DMS153 treated with DMSO at 0.1 percent for 48 hours (cell line): ENCODE measurements at regions not wholly inside any gene's neighbourhood (a gene's known extent, or its start where the extent isn't known, plus 50 kb on each side); places are given as distances from the start of the nearest gene placed in this dataset.

Experiments
- DNase-seq: peaks from one replicate; lab custom pipeline; 2025; ENCODE audit not compliant: unreplicated experiment; lab: John Stamatoyannopoulos, UW

DNA sequence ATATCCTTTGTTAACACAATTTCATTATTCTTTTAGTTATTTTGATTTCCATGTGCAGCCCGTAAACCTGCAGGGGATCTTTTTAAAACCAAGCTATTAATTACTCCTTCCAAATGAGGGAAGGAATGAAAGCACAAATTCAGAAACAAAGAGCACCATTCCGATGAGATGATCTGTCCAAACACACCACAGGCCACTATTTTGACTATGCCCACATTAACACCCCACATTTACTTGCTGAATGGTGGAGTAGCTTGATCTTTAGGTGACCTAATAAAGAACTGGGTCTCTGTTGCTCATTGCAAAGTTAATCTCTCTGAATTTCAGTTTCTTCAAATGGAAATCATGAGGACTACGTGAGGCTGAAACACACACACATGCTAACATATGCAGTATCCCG, 218.0 kb downstream of the IRS1 start:
- no peak for DNase-seq

DNA sequence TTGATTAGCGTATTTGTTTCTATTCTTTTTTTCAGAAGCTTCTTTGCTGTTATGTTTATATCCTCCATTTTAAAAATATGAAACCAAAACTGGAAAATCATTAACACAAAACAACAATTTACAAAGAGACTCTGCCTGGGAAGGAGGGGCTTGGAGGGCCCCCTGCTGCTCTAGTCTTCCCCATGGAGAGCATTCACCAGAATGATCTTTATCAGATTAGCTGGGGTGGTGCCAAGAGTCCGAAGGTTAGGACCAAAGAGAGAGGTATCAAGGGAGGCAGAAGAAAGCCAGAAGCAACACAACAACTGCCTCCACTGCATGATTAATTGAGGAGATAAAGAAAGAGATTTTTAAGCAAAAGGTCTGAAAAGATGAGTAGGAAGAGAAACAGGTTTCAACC, 218.6 kb downstream of the IRS1 start:
- no peak for DNase-seq

DNA sequence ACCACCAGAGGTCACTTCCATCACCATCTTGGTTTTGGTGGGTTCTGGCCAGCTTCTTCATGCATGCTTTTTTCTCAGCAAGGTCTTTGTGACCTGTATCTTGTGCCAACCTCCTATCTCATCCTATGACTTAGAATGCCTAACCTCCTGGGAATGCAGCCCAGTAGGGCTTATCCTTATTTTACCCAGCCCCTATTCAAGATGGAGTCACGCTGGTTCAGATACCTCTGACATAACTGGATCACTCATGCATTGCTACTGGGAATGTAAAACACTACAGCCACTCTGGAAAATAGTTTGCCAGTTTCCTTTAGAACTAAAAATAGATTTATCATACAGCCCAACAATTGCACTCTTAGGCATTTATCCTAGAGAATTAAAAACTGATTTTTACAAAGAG, 219.2 kb downstream of the IRS1 start:
- DNase-seq: no peak

DNA sequence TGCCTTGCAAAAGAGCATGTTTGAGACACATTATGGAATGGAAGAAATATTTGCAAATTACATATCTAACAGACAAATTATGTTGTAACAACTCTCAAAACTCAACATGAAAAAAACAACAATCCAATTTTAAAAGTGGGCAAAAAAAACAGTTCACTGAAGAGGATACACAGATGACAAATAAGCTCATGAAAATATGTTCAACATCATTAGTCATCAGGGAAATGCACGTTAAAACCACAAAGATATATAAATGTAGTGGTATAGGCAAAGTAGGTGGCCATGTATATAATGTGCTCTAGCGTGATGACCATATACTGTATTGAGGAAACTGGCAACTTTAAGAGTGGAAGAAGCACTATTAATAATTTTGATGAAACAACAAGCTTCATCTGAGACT, 220.1 kb downstream of the IRS1 start:
- DNase-seq: no peak

DNA sequence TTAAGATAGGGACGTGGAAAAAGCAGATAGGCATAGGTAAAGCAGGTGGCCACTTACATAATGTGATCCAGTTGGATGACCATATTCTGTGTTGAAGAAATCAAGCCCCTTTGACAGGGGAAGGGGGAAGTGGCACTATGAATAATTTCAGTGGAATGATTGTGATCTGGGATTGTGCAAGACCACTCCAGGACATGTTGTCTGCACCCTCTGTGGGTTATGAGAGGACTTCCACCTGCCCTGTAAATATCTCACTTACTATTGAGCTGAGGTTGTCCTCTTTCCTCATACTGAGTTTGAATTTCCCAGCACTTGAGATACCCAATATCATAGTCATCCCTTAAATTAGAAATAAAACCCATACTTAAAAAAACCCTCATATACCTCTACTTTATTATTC, 220.7 kb downstream of the IRS1 start:
- DNase-seq: no peak

DNA sequence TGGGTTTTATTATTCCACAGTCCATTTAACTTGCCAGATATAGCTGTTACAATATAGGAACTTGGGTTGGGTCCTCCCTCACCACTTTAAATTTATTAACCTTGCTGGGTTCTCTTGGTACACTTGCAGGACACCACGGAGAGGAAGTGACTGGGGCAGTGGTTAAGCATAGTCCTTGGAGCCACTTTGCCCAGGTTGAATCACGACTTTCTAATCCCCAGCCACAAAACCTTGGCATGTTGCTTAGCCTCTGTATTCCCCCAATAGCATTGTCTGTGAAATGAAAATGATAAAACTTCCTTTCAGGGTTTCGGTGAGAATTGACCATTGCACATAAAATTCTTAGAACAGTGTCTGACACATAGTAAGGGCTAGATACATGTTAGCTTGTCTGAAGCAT, 221.2 kb downstream of the IRS1 start:
- no peak for DNase-seq

DNA sequence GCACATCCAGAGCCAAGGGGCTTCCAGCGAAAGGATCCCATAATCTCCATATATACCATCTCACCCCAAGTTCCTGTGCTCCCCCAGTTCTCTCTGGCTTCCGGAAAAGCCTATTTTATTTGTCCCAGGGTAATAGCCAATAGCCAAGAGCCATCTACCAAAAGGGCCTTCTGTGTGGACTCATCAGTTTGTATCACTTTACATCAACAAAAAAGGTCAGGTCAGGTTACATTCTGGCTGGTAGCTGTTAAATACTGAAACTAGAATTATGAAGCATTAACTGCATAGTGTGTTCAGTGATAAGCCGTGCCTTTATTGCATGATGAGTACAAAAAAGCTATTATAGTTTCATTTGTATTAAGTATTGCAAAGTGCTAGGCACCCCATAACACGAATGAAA, 223.7 kb downstream of the IRS1 start:
- DNase-seq: no peak

DNA sequence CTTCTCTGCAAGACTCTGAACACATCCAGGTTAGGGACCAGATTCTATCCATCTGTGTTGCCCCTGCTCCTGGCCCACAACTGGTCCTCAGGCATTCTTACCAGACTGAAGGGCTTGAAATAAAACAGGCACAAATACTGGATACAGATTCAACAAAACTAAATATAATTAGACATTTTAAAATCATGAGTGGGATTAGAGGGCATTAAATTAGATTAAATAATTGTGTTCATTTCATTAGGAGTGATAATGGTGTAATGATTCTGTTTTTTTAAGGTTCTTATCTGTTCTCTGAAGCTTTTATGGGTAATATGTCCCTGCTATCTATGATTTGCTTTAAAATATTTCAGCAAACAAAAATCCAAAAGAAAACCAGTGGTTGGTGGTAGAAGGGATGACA, 226.5 kb downstream of the IRS1 start:
- no peak for DNase-seq

DNA sequence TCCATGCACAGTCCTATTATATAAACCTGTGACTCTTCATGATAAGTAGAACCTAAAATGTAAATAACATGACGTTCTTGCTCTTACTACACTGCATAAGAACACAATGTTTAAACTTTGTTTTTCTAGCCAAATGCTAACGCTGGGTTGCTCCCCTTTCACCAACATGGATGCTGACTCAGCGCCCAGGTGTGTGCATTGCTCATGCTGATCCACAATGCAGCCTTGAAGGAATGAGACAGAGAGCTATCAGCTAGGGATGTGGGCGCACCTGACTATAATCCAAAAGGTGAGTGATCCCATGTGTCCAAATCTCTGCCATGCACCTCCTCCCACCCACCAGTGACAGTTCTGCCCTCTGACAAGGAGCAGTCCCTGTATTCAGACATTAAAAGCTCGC, 235.0 kb downstream of the IRS1 start:
- no peak for DNase-seq

DNA sequence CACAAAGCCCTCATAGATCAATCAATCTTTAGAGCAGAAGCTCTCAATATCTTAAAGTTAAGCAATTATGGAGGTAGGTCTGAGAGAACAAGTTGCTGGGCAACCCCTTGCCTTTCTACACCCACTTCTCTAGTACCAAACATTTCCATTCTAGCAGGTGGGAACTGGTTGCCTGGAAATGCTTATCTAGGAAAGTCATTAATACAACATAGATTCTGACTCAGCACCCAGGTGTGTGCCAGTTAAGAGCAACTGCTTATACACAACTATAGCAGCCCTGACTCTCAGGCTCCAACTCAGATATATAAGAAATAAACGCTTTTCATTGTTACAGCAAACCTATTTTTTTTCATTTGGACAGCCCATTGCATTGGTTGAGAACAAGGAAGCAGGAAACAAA, 237.7 kb downstream of the IRS1 start:
- no peak for DNase-seq

DNA sequence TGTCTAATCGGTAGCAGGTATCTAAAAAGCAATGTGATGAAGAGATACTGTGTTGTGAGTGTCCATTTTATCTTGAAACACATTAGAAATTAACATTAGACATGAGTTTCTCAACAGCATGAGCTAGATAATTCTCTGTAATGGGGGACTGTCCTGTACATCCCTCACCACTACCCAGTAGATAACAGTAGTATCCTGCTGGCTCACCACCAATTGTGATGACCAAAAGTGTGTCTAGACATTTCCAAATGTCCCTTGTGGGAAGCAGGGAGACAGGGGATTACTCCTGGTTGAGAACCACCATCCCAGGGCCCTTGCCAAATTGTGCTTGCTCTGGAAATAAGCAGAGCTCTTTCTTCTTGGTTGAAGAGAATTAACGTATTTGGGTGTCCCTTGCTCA, 239.3 kb downstream of the IRS1 start:
- DNase-seq: no peak

DNA sequence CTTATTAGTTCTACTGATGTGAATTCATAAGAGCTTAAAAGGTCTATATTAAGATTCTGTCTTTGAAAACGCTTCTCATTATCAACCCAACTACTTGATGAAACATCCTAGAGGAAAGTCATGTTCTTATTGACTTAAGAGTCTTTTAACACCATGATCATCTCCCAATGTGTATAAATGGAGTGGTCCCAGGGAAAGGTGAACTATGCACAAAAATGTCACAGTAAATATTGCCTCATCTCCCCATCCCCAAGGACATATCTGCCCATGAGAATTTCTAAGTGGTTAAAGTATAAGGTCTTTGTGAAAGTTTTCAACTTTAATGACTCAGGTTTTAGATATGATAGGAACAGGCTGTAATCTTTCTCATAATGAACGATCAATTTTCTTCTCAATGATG, 240.1 kb downstream of the IRS1 start:
- no peak for DNase-seq

DNA sequence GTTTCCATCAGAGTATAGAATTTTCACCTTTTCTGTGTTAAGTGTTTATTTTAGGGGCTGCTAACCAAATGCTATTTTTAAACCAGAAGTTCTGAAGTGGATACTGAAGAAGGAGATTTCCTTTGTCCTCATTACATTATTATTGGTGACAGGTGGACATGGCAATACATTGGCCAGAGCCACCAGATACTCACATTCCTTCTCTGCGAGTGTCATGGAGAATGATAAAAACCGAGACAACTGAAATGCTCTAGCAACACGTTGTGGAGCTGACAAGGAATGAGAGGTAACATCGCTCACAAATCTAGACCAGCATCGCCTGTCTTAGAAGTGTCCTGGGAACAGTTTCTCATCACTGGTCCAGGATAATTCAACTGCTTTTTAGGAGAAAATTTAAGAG, 241.2 kb downstream of the IRS1 start:
- DNase-seq: no peak

DNA sequence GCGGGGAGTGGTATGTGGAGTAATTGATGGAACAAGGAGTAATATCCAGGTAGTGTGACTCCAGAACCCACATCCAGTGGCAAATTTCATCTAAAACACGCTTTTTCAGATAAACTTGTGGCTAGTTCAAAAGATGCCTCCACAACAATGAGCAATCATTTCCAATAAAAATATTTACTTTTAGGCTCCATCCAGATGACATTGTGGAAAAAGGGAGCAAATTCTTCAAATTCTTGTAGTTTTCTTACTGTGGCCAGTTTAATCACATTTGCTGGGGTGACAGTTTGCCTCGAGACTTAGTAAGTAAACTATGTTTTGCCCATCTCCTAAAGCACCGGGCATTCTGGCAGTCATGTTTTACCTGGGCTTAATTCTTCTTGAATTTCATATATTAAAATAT, 243.6 kb downstream of the IRS1 start:
- no peak for DNase-seq

DNA sequence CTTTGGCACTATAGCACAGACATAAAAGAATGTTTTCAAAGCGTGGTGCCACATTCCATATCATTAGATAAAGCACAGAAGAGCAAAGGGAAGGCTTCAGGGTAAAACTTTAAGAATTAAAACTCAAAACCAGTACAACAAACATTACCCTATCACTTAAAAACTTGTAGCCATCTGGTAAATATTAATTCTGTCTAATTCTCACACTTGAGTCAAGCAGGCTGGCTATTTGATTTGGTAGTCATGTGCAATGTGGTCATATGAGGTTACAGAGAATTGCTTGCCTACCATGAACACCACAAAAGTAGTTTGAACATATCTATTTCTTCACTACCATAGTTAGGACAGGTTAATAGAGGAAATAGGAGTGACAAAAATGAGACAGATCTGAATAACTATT, 244.9 kb downstream of the IRS1 start:
- DNase-seq: no peak

DNA sequence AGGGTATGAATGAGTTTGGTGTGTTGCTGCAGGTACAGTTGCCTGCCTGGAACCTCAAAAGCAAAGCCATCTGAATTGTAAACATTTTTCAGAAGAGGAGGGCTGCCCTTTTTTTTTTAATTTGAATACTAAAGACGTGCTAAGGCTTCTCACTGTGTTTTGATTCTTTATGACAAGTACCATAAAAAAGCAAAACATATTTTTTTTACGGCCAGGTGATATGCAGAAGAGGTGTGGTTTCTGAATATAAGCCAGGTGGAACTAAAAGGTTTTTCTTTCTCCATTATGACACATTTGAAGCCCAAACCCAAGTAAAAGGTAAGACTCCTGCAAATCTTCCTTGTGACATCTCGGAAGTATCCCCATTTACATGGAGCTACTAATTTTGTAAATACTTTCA, 246.3 kb downstream of the IRS1 start:
- no peak for DNase-seq

DNA sequence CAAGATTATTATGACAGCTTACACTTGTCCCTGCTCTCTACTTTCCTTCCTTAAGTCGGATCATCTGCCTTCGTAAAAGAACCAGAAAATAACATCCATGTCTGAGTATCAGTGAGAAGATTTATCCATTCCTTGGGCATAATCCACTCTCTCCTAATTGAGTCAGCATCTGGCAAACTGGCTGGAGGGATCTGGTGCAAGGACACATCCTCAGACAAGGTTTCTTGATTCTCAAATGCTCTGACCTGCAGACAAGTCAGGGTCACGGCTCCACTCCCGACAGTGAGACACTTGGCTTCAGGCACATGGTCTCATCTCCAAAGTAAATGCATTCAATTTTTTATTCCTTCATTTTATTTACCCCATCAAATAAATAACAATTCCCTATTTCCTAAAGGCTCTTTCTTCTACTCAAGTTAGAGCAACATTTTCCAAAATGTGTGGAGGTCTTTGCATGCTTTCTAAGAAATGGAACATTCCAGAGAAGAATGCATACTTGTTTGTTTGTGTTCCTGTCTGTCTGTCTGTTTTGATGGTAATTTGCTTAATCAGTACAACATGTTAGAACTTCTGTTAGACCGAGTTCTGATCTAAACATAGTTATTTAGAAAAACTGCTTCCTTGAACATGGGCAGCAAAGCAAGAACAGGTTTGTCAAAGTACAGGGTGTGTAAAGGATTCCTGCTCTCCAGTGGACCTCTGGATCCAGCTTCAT, 246.9 kb downstream of the IRS1 start:
- DNase-seq: no peak

DNA sequence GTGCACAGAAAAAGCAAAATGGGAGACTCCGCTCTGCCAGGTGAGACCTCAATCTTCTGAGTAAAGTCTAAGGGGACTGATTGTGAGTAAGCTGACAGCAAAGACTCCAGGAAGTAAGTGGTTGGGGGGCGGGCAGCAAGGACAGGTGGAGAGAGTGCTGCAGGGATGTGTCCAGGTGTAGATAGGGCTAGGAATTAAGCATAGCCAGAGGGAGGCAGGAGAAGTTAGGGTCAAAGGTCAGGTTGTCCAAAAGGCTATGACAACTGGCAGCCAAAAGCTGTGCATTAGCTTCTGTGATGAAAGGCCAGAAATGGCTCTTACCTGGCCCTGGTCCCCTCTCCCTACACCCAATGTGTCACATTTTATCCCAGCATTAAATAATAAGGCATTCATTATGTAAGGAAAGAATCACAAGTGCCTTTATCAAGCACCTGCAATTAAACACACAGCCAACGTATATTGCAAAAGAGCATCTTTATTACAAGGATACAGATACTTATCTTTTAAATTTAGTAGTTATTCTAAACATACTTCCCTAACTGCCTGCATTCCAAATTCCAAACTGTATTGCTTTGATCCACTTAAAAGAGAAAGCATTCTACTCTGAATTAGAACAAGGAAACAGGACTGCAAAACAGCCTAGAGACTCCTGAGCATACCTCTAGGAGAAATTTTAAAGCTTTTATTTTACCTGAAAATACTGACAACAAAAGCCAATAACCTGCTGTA, 247.9 kb downstream of the IRS1 start:
- DNase-seq: no peak

DNA sequence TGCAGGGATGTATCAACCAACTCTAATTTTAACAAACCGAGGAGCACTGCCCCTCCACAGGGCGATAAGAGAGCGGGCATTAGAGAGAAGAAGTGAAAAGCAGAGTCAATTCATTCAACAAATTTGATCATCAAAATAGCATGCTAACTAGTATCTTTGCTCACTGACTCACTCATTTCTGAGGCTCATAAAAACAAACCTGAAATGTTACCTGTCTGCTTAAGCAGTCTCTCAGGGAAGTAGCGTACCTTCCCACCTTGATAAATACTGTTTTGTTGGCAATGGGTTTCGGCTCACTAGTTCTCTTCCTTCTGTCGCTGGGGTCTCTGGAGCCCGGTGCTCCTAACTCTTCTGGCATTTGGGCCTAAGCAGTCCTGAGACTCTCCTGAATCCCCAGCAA, 248.8 kb downstream of the IRS1 start:
- no peak for DNase-seq

DNA sequence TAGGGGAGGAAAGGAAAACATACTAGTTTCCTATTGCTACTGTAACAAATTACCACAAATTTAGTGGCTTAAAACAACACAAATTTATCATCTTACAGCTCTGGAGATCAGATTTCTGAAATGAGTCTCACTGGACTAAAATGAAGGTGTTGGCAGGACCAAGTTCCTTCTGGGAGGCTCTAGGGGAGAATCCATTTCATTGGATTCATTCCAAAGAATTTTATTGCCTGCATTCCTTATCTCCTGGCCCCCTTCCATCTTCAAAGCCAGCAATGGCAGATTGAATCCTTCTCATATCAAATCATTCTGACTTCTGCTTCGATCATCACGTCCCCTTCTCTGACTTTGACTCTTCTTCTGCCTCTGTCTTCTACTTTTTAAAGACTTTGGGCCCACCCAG, 250.9 kb downstream of the IRS1 start:
- DNase-seq: no peak

DNA sequence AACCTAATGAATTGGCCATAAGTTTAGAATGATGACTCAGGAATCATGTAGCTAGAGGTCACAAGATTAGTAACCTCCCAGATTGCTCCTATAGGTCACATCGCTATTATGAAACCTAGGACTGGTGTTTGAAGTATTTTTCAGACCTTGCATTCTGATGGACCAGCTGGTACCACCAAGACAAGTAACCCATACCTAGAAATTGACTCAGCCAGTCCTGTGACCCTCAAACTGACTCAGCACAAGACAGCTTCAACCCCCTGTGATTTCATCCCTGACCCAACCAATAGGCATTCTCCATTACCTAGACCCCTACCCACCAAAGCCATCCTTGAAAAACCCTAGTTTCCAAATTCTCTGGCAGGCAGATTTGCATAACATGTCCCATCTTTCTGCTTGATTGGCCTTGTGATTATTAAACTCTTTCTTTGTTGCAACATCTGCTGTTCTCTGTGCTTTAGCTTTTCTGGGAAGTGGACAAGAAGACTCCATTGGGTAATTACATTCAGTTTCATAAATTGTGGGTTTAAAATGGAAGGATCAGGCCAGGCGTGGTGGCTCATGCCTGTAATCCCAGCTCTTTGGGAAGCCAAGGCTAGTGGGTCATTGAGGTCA, 254.9 kb downstream of the IRS1 start:
- DNase-seq: no peak

DNA sequence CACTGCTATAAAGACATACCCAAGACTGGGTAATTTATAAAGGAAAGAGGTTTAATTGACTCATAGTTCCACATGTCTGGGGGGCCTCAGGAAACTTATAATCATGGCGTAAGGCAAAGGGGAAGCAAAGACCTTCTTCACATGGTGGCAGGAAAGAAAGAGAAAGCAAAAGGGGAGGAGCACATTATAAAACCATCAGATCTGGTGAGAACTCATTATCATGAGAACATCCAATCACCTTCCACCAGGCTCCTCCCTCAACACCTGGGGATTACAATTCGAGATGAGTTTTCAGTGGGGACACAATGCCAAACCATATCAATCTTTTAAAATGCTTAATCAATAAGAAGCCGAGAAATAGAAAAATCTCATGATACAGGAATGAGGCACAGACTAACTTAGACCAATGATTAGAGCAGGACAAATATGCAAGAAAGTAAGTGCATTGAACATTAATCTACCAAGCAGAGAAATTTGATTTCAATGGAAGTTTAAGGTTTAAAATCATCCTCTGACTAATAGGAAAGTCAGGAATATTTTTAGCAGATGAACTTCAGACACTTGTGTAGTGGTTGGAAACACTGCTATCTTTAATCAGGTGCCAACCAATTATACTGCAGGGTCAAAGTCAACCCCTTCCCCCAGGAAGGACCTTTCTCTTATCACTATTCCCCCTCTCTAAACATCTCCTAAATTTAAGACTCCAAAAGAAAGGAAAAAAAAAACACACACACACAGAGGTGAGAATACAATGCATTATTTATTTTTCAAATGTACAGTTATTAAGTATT, 259.2 kb downstream of the IRS1 start:
- DNase-seq: no peak
